ENCODE measurements at regions not wholly inside any gene's neighbourhood (a gene's known extent, or its start where the extent isn't known, plus 50 kb on each side); places are given as distances from the start of the nearest gene placed in this dataset.

DNA sequence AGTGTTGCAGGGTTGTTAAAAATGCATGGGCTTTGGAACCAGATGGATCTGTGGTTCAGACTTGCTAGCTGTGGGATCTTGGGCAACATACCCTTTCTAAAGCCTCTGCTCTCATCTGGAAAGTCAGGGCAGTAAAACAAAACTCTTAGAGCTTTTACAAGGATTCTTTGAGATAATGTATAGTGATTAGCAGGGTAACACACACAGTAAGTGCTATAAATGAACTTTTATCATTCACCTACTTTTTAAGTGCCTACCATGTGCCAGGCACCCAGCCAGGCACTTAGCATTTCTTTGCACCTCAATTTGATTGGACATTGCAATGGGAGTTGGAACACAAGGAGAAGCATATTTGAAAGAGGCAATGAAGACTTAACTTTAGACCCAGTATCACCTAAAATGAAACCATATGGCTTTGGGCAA, 208.6 kb upstream of the PAPPA start:
- no peak for DNase-seq (ENCODE audit: low read depth)
- TF ChIP-seq, protein P1, sequence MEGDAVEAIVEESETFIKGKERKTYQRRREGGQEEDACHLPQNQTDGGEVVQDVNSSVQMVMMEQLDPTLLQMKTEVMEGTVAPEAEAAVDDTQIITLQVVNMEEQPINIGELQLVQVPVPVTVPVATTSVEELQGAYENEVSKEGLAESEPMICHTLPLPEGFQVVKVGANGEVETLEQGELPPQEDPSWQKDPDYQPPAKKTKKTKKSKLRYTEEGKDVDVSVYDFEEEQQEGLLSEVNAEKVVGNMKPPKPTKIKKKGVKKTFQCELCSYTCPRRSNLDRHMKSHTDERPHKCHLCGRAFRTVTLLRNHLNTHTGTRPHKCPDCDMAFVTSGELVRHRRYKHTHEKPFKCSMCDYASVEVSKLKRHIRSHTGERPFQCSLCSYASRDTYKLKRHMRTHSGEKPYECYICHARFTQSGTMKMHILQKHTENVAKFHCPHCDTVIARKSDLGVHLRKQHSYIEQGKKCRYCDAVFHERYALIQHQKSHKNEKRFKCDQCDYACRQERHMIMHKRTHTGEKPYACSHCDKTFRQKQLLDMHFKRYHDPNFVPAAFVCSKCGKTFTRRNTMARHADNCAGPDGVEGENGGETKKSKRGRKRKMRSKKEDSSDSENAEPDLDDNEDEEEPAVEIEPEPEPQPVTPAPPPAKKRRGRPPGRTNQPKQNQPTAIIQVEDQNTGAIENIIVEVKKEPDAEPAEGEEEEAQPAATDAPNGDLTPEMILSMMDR (IDR thresholded peaks at IDR 0.05; ENCODE audit: control insufficient read depth, insufficient read depth, low read depth, low read length, missing control alignments), result no peak
- H3K4me3 ChIP-seq (ENCODE audit: control insufficient read depth, low read depth, low read length), result no peak overlapping the region

DNA sequence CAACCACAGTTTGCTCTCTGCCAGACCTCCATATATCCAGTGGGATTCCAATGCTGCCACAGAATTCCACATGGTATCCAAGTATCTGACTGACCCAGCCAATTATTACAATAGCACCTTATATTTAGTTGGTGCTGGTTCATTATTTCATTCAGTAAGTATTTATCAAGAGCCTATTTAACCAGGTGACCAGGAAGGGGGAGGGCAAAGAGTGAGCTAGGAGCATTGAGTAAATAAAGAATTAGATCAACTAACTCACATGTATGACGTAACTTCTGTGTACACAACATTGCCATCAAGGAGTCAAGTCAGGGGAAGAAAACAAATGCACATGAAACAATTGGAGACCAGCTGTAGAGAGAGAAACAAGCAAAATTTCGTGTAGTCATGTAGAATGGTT, 207.1 kb upstream of the PAPPA start:
- no peak overlapping the region for H3K4me3 ChIP-seq (ENCODE audit: control insufficient read depth, low read depth, low read length)
- DNase-seq (ENCODE audit: low read depth), result no peak
- TF ChIP-seq, protein P1 (IDR thresholded peaks at IDR 0.05; ENCODE audit: control insufficient read depth, insufficient read depth, low read depth, low read length, missing control alignments), result no peak

DNA sequence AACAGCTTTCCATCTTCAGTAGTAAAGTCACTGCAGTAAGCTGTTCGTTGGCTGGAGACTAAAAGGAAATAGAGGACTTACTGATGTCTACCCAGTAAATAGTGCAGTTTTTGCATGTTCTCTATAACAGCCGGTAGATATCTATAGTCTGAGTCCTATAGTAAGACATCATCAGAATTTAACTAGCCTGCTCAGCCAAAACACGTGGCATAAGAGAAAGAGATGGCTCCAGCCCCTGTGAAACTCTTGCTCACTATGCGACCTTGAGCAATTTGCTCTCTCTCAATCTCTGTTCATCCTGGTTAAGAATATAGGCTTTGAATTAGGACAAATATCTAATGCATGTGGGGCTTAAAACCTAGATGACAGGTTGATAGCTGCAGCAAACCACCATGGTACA, 201.6 kb upstream of the PAPPA start:
- TF ChIP-seq, protein P1 (IDR thresholded peaks at IDR 0.05; ENCODE audit: control insufficient read depth, insufficient read depth, low read depth, low read length, missing control alignments), result no peak
- no peak overlapping the region for H3K4me3 ChIP-seq (ENCODE audit: control insufficient read depth, low read depth, low read length)
- DNase-seq (ENCODE audit: low read depth), result no peak

DNA sequence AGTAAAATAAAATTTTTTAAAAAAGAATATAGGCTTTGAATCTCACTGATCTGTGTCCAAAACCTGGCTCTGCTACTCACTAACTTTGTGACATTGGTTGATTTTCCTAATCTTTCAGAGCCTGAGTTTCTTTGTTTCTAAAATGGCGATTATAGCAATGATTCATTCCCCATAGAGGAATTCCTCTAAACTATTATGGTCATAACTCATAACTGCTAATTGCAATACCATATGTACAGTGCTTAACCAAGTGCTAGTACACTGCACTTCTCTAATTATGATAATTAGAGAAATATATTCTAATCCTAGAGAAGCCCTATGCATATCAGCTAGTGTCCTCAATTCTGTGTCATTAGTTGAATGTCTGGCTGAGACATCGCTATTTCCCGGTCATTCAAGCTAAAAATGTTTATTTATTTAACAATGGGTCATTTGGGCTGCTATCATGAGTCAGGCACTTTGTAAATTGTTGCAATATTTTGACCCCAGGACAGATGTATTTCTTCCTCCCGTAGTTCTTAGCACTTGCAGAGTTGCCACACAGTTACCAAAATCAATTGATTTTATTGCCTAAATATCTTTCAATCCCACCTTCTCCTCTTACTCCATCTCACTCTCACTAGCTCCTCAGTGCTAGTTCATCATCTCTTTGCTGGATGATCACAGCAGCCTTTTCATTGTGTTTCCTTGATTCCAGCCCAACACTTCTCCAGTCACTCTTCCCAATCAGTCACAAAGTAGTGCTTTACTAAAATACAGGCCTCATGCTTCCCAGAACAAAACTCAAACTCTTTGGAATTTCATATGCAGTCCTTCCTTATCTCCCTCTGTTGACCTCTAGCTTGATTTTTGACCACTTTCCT, 200.9 kb upstream of the PAPPA start:
- TF ChIP-seq, protein P1 (IDR thresholded peaks at IDR 0.05; ENCODE audit: control insufficient read depth, insufficient read depth, low read depth, low read length, missing control alignments), result no peak
- DNase-seq (ENCODE audit: low read depth), result no peak
- H3K4me3 ChIP-seq (ENCODE audit: control insufficient read depth, low read depth, low read length), result no peak overlapping the region

DNA sequence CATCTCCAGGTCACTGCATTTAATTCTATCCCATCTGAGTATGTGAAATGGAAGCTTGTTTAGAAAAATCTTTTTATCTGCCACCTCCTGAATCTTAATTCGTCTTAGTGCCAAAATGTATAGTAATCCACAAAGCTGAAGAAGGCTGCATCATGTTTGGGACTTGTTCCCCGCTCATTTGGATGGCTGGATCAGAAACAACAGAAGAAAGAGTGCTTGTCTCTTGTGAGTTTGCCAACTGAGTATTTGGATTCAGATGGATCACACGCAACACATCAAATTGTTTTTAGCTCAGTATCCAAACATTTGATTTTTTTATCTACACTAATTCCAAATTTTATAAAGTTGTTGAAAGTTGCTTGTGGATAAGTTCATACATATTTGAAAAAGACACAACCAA, 197.2 kb upstream of the PAPPA start:
- TF ChIP-seq, protein P1 (IDR thresholded peaks at IDR 0.05; ENCODE audit: control insufficient read depth, insufficient read depth, low read depth, low read length, missing control alignments), result no peak
- DNase-seq (ENCODE audit: low read depth), result no peak
- H3K4me3 ChIP-seq (ENCODE audit: control insufficient read depth, low read depth, low read length), result no peak overlapping the region

DNA sequence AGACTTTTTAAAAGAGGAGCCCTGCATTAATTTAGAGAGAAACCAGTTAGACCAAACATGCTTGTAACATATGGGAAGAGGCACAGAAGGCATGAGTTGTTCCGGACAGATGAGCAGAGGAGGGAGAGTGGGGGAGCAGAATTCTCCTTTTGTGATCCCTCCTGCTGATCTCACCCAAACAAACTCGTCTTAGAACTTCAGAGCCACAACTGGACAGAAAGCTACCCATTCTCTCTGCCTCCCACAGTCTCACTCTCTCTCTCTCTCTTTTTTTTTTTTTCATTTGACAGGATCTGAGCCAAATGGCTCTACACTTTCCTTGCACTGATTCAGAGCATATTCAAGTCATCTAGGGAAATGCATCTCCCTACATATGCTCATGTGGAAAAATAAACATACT, 196.0 kb upstream of the PAPPA start:
- TF ChIP-seq, protein P1 (IDR thresholded peaks at IDR 0.05; ENCODE audit: control insufficient read depth, insufficient read depth, low read depth, low read length, missing control alignments), result no peak
- no peak for DNase-seq (ENCODE audit: low read depth)
- no peak overlapping the region for H3K4me3 ChIP-seq (ENCODE audit: control insufficient read depth, low read depth, low read length)

Data from AG09309 (cell line).